ENCODE measurements at regions not wholly inside any gene's neighbourhood (a gene's known extent, or its start where the extent isn't known, plus 50 kb on each side); places are given as distances from the start of the nearest gene placed in this dataset.
"Not testable (repeated sequence)": the region's sequence is repeated elsewhere in the genome, so short reads cannot be mapped to it uniquely, and the experiment has no call there.

DNA sequence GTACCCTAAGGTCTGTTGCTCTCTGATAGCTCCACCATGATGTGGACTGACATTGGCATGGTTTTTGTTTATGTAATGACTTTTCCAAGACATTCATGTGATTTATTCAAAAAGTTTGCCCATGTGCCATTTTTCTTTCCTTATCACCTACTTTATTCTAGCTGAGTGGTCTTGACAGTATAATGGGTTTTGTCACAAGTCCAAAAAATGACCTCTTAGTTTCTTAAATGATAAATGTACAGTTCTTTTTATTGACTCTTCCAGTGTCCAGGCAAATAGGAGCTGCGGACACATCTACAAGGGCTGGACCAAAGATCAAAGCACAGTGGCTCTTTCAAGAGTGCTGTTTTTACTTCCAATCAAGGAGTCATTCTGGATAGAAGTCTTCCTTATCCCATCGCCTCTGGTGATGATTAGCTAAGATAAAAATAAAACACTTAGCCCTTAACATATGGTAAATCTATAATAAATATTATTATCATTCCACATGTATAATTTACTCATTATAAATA is 141.4 kb downstream of the MMUT start:
- Histone ChIP-seq H3K79me2 (ENCODE audit: insufficient read depth, low read length) (no peaks in the 10 kb centered on the region), H3K27me3 (ENCODE audit: insufficient read depth, low read length) (no peaks in the 10 kb centered on the region), H3K4me1 (ENCODE audit: insufficient read depth, low read length) (peaks cover 11% of the 10 kb centered on the region), H4K20me1 (ENCODE audit: insufficient read depth, low read length) (no peaks in the 10 kb centered on the region), H3K9me3 (ENCODE audit: low read depth, low read length) (no peaks in the 10 kb centered on the region), H3K27ac (ENCODE audit: low read depth, low read length) (no peak overlapping the region), H3K4me3 (ENCODE audit: insufficient read depth, low read length) (no peak overlapping the region), H3K4me2 (ENCODE audit: insufficient read depth, low read length) (no peak overlapping the region), H3K36me3 (ENCODE audit: insufficient read depth, low read length) (no peaks in the 10 kb centered on the region), H2AFZ (ENCODE audit: low read length) (no peak overlapping the region)
- DNase-seq (ENCODE audit: insufficient read length, low spot score, missing footprints), result no peak
- TF ChIP-seq CTCF (IDR thresholded peaks at IDR 0.05; ENCODE audit: extremely low read depth, low read depth, low read length), result no peak

- Histone ChIP-seq H3K9me3 (ENCODE audit: low read depth, low read length) (no peaks in the 10 kb centered on the region), H3K79me2 (ENCODE audit: insufficient read depth, low read length) (no peaks in the 10 kb centered on the region), H3K36me3 (ENCODE audit: insufficient read depth, low read length) (no peaks in the 10 kb centered on the region), H3K4me2 (ENCODE audit: insufficient read depth, low read length) (no peak overlapping the region), H3K4me3 (ENCODE audit: insufficient read depth, low read length) (no peak overlapping the region), H4K20me1 (ENCODE audit: insufficient read depth, low read length) (no peaks in the 10 kb centered on the region), H3K4me1 (ENCODE audit: insufficient read depth, low read length) (no peaks in the 10 kb centered on the region), H3K27me3 (ENCODE audit: insufficient read depth, low read length) (no peaks in the 10 kb centered on the region), H2AFZ (ENCODE audit: low read length) (no peak overlapping the region), H3K27ac (ENCODE audit: low read depth, low read length) (no peak overlapping the region)
- no peak for DNase-seq (ENCODE audit: insufficient read length, low spot score, missing footprints)
- TF ChIP-seq CTCF (IDR thresholded peaks at IDR 0.05; ENCODE audit: extremely low read depth, low read depth, low read length), result no peak
Observed at GRCh38 chr6:49305010-49305409, 158.0 kb downstream of the MMUT start.

GRCh38 chr6:49304393-49304792 is 158.7 kb downstream of the MMUT start:
- H3K79me2 ChIP-seq (ENCODE audit: insufficient read depth, low read length); H3K36me3 ChIP-seq (ENCODE audit: insufficient read depth, low read length); H4K20me1 ChIP-seq (ENCODE audit: insufficient read depth, low read length); H3K27me3 ChIP-seq (ENCODE audit: insufficient read depth, low read length); DNase-seq (ENCODE audit: insufficient read length, low spot score, missing footprints); H2AFZ ChIP-seq (ENCODE audit: low read length); H3K9me3 ChIP-seq (ENCODE audit: low read depth, low read length); H3K4me1 ChIP-seq (ENCODE audit: insufficient read depth, low read length); H3K4me2 ChIP-seq (ENCODE audit: insufficient read depth, low read length); H3K27ac ChIP-seq (ENCODE audit: low read depth, low read length); H3K4me3 ChIP-seq (ENCODE audit: insufficient read depth, low read length): not testable (repeated sequence)

GRCh38 chr6:49300911-49301310 is 162.1 kb downstream of the MMUT start:
- H3K27me3 ChIP-seq (ENCODE audit: insufficient read depth, low read length), result no peaks in the 10 kb centered on the region
- no peak overlapping the region for H3K27ac ChIP-seq (ENCODE audit: low read depth, low read length)
- no peak overlapping the region for H2AFZ ChIP-seq (ENCODE audit: low read length)
- TF ChIP-seq CTCF (IDR thresholded peaks at IDR 0.05; ENCODE audit: extremely low read depth, low read depth, low read length), result no peak
- H3K4me2 ChIP-seq (ENCODE audit: insufficient read depth, low read length), result no peak overlapping the region
- no peaks in the 10 kb centered on the region for H3K4me1 ChIP-seq (ENCODE audit: insufficient read depth, low read length)
- H3K36me3 ChIP-seq (ENCODE audit: insufficient read depth, low read length), result no peaks in the 10 kb centered on the region
- no peaks in the 10 kb centered on the region for H4K20me1 ChIP-seq (ENCODE audit: insufficient read depth, low read length)
- H3K4me3 ChIP-seq (ENCODE audit: insufficient read depth, low read length), result no peak overlapping the region
- no peaks in the 10 kb centered on the region for H3K79me2 ChIP-seq (ENCODE audit: insufficient read depth, low read length)
- no peaks in the 10 kb centered on the region for H3K9me3 ChIP-seq (ENCODE audit: low read depth, low read length)
- no peak for DNase-seq (ENCODE audit: insufficient read length, low spot score, missing footprints)

Measured in osteoblast (primary cell).